ENCODE measurements at regions not wholly inside any gene's neighbourhood (a gene's known extent, or its start where the extent isn't known, plus 50 kb on each side); places are given as distances from the start of the nearest gene placed in this dataset.

DNA sequence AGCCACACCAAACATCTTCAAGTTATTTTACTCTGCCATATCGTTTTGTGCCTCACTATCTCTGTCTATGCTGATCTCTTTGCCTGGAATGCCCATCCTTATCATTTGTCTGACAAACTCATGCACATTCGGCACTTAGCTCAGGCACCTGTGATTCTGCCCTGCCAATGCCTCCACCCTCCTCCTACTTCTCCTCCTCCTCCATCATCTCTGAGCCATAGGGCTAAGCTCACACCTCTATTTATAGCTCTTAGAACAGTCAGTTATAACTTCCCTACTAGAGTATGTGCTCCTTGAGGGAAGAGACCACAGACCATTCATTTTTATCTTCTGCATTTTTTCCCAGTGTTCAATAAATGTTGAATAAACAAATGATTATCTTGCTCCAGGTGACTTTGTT lies 51.2 kb upstream of the CDK13 start:
- TF ChIP-seq, protein P1, sequence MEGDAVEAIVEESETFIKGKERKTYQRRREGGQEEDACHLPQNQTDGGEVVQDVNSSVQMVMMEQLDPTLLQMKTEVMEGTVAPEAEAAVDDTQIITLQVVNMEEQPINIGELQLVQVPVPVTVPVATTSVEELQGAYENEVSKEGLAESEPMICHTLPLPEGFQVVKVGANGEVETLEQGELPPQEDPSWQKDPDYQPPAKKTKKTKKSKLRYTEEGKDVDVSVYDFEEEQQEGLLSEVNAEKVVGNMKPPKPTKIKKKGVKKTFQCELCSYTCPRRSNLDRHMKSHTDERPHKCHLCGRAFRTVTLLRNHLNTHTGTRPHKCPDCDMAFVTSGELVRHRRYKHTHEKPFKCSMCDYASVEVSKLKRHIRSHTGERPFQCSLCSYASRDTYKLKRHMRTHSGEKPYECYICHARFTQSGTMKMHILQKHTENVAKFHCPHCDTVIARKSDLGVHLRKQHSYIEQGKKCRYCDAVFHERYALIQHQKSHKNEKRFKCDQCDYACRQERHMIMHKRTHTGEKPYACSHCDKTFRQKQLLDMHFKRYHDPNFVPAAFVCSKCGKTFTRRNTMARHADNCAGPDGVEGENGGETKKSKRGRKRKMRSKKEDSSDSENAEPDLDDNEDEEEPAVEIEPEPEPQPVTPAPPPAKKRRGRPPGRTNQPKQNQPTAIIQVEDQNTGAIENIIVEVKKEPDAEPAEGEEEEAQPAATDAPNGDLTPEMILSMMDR (IDR thresholded peaks at IDR 0.05): no peak
- no peak for TF ChIP-seq POLR2A (IDR thresholded peaks at IDR 0.05)
